ENCODE measurements at regions not wholly inside any gene's neighbourhood (a gene's known extent, or its start where the extent isn't known, plus 50 kb on each side); places are given as distances from the start of the nearest gene placed in this dataset.

- H3K27me3 ChIP-seq (ENCODE audit: control insufficient read depth, insufficient read depth, low read length), result no peaks in the 10 kb centered on the region
- ChIA-PET CTCF (interaction anchor here (0.6 kb wide), 1 partner anchor 40 kb away, joined by 7 read pairs; no protein-coding TSS in a partner anchor), POLR2A (no interaction called here)
- in situ Hi-C loops (cut with HindIII; ENCODE audit: low pct_unique_long_range_greater_than_20kb, low sequenced_read_pairs), result no loop called here
- H3K9me3 ChIP-seq (ENCODE audit: control insufficient read depth, insufficient read depth, low read depth, low read length), result no peaks in the 10 kb centered on the region
- TF ChIP-seq SIN3A (IDR thresholded peaks at IDR 0.05; ENCODE audit: borderline replicate concordance, insufficient read depth, low read depth, low read length), result no peak
- no peak for TF ChIP-seq POLR2AphosphoS5 (IDR thresholded peaks at IDR 0.05; ENCODE audit: low read depth, low read length)
- no peak for TF ChIP-seq CTCF (IDR thresholded peaks at IDR 0.05)
- TF ChIP-seq TCF7L2 (IDR thresholded peaks at IDR 0.05; ENCODE audit: low read depth, low read length), result no peak
- TF ChIP-seq, protein P1, sequence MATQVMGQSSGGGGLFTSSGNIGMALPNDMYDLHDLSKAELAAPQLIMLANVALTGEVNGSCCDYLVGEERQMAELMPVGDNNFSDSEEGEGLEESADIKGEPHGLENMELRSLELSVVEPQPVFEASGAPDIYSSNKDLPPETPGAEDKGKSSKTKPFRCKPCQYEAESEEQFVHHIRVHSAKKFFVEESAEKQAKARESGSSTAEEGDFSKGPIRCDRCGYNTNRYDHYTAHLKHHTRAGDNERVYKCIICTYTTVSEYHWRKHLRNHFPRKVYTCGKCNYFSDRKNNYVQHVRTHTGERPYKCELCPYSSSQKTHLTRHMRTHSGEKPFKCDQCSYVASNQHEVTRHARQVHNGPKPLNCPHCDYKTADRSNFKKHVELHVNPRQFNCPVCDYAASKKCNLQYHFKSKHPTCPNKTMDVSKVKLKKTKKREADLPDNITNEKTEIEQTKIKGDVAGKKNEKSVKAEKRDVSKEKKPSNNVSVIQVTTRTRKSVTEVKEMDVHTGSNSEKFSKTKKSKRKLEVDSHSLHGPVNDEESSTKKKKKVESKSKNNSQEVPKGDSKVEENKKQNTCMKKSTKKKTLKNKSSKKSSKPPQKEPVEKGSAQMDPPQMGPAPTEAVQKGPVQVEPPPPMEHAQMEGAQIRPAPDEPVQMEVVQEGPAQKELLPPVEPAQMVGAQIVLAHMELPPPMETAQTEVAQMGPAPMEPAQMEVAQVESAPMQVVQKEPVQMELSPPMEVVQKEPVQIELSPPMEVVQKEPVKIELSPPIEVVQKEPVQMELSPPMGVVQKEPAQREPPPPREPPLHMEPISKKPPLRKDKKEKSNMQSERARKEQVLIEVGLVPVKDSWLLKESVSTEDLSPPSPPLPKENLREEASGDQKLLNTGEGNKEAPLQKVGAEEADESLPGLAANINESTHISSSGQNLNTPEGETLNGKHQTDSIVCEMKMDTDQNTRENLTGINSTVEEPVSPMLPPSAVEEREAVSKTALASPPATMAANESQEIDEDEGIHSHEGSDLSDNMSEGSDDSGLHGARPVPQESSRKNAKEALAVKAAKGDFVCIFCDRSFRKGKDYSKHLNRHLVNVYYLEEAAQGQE (IDR thresholded peaks at IDR 0.05; ENCODE audit: insufficient read depth in 1 of 2, low read depth in 2 of 2, low read length in 1 of 2), result no peak
- no peak overlapping the region for H3K27ac ChIP-seq (ENCODE audit: low read length)
- no TSS peak for BruUV-seq (replicated peaks)
- no peaks in the 10 kb centered on the region for H3K4me1 ChIP-seq (ENCODE audit: control insufficient read depth, insufficient read depth, low read length)
- no peak overlapping the region for H3K4me3 ChIP-seq (ENCODE audit: low read depth in 2 of 2, low read length in 2 of 2)
- H3K36me3 ChIP-seq (ENCODE audit: control insufficient read depth, insufficient read depth, low read length), result no peaks in the 10 kb centered on the region
- intact Hi-C loops (cut with micrococcal nuclease; ENCODE audit: unreplicated experiment), result no loop called here
- no peak for ATAC-seq
- DNase-seq (ENCODE audit: low read depth, low spot score), result no peak
Measured at GRCh38 chr2:200086911-200087310, 131.5 kb downstream of the MAIP1 start.

GRCh38 chr2:200087451-200087850 lies 132.1 kb downstream of the MAIP1 start:
- Histone ChIP-seq H3K27me3 (ENCODE audit: control insufficient read depth, insufficient read depth, low read length) (no peaks in the 10 kb centered on the region), H3K36me3 (ENCODE audit: control insufficient read depth, insufficient read depth, low read length) (no peaks in the 10 kb centered on the region), H3K9me3 (ENCODE audit: control insufficient read depth, insufficient read depth, low read depth, low read length) (no peaks in the 10 kb centered on the region), H3K4me3 (ENCODE audit: low read depth in 2 of 2, low read length in 2 of 2) (no peak overlapping the region), H3K27ac (ENCODE audit: low read length) (no peak overlapping the region), H3K4me1 (ENCODE audit: control insufficient read depth, insufficient read depth, low read length) (no peaks in the 10 kb centered on the region)
- intact Hi-C loops (cut with micrococcal nuclease; ENCODE audit: unreplicated experiment) (no loop called here), in situ Hi-C loops (cut with HindIII; ENCODE audit: low pct_unique_long_range_greater_than_20kb, low sequenced_read_pairs) (no loop called here)
- no TSS peak for BruUV-seq (replicated peaks)
- ChIA-PET CTCF (no interaction called here), POLR2A (no interaction called here)
- TF ChIP-seq TCF7L2 (IDR thresholded peaks at IDR 0.05; ENCODE audit: low read depth, low read length), result no peak
- TF ChIP-seq SIN3A (IDR thresholded peaks at IDR 0.05; ENCODE audit: borderline replicate concordance, insufficient read depth, low read depth, low read length), result no peak
- TF ChIP-seq CTCF (IDR thresholded peaks at IDR 0.05), result no peak
- TF ChIP-seq, protein P1 (IDR thresholded peaks at IDR 0.05; ENCODE audit: insufficient read depth in 1 of 2, low read depth in 2 of 2, low read length in 1 of 2), result no peak
- TF ChIP-seq POLR2AphosphoS5 (IDR thresholded peaks at IDR 0.05; ENCODE audit: low read depth, low read length), result no peak
- ATAC-seq, result no peak
- no peak for DNase-seq (ENCODE audit: low read depth, low spot score)
